ENCODE measurements at regions not wholly inside any gene's neighbourhood (a gene's known extent, or its start where the extent isn't known, plus 50 kb on each side); places are given as distances from the start of the nearest gene placed in this dataset.

DNA sequence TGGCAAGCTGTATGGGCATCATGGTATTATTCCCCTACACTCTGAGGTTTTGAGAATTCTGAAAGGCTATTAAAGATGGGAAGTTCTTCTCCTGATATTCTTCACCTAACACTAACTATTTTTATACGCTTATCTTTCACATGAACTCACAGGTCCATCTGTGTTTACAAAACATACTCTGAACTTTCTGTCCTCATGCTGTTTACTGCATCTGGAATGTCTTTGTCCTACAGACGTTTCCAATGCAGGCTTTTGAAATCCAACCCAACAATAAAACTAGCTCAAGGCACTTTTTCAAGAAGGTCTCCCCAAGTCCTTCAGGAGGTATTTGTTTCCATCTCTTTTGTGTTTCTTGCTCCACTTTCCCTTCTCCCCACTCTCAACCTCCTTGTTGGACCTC is 60.5 kb upstream of the MLIP start:
- Histone ChIP-seq H3K4me1 (ENCODE audit: insufficient read depth, low read length) (peaks cover 9% of the 10 kb centered on the region), H3K9me3 (ENCODE audit: low read length) (no peaks in the 10 kb centered on the region), H3K27me3 (ENCODE audit: insufficient read depth, low read length) (no peaks in the 10 kb centered on the region), H3K4me3 (ENCODE audit: low read length) (no peak overlapping the region), H3K36me3 (ENCODE audit: insufficient read depth, low read length) (no peaks in the 10 kb centered on the region), H2AFZ (ENCODE audit: low read depth, low read length) (no peak overlapping the region)

DNA sequence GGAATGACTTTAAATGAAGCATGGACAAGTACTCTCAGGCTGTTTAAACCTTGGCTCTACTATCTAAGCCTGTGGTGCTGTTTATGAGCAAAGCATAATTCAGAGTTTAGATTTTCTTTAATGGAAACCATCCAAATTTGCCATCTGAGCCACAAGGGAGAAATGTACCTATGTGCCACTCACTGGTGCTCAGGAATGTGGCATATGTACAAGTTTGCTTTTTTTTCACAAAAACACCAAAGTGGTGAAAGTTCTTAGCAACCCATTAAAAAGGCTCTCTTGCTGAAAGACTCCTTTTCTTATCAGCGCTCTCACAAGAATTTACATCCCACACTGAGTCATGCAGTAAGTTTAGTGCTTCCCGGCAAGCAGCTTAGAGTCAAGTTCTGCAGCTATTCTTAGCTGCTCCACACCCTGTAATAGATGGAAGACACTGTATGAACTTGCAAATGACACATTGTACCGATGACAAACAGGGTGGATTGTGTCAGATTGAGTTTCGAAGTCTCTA is 57.3 kb upstream of the MLIP start:
- H3K9me3 ChIP-seq (ENCODE audit: low read length), result no peaks in the 10 kb centered on the region
- H3K36me3 ChIP-seq (ENCODE audit: insufficient read depth, low read length), result no peaks in the 10 kb centered on the region
- peak overlapping the region; percentile 1 for H2AFZ ChIP-seq (ENCODE audit: low read depth, low read length)
- no peak overlapping the region for H3K4me3 ChIP-seq (ENCODE audit: low read length)
- H3K4me1 ChIP-seq (ENCODE audit: insufficient read depth, low read length), result peaks cover 9% of the 10 kb centered on the region
- no peaks in the 10 kb centered on the region for H3K27me3 ChIP-seq (ENCODE audit: insufficient read depth, low read length)

DNA sequence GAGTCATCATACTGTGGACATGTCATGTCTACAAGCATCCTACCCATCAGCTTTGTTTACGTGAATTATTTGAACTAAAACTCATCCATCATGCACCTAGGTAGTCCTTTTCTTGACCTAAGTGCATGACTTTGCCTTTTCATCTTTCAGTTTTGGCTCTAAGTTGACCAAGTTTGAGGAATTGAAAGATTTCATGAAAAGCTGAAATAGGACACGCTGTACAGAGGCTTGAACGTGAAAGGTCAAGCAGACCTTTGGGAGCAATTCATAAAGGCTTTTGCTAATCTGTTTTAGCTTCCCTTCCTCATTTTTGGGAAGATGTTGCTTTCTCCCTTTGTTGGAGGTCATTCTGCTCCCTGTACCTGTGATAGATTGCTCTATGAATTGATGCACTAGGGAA is 55.1 kb upstream of the MLIP start:
- H3K4me1 ChIP-seq (ENCODE audit: insufficient read depth, low read length), result peaks cover 9% of the 10 kb centered on the region
- H3K4me3 ChIP-seq (ENCODE audit: low read length), result no peak overlapping the region
- H3K36me3 ChIP-seq (ENCODE audit: insufficient read depth, low read length), result no peaks in the 10 kb centered on the region
- H3K9me3 ChIP-seq (ENCODE audit: low read length), result no peaks in the 10 kb centered on the region
- no peaks in the 10 kb centered on the region for H3K27me3 ChIP-seq (ENCODE audit: insufficient read depth, low read length)
- H2AFZ ChIP-seq (ENCODE audit: low read depth, low read length), result no peak overlapping the region

DNA sequence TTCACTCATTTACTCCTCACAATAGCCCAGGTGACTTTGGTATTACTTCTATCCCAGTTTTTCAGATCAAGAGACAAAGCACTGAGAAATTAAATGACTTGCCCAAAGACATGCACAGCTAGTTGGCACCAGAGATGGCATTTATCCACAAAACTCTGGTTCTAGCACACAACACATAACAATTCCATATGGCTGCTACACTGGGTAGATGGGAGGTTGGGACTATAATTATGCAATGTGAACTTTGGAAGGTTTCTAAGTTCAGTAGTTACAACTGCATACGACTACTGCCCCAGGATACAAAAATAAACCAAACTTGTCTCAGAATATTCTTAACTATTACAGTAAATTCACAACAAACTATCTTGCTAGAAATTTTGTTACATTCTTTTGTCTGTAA is 54.2 kb upstream of the MLIP start:
- Histone ChIP-seq H3K9me3 (ENCODE audit: low read length) (no peaks in the 10 kb centered on the region), H3K27me3 (ENCODE audit: insufficient read depth, low read length) (no peaks in the 10 kb centered on the region), H2AFZ (ENCODE audit: low read depth, low read length) (no peak overlapping the region), H3K4me1 (ENCODE audit: insufficient read depth, low read length) (peaks cover 9% of the 10 kb centered on the region), H3K36me3 (ENCODE audit: insufficient read depth, low read length) (no peaks in the 10 kb centered on the region), H3K4me3 (ENCODE audit: low read length) (no peak overlapping the region)

DNA sequence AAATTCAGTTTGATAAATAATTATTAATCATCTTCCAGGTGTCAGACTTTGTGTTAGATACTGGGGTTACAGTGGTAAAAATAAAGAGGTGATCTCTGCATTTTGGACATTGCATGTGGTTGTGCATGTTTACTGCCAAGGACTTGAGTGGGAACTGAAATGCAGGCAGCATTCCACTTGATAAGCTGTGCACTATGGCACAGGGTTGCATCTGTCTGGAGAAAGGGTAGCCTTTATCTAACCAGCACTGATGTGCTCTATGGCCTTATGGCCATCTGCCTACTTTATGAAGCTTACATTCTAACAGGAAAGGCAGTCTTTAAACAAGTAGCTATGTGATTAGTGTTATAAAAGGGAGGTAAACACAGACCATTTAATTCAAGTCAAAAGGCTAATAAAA is 53.0 kb upstream of the MLIP start:
- no peaks in the 10 kb centered on the region for H3K27me3 ChIP-seq (ENCODE audit: insufficient read depth, low read length)
- no peaks in the 10 kb centered on the region for H3K36me3 ChIP-seq (ENCODE audit: insufficient read depth, low read length)
- no peak overlapping the region for H3K4me3 ChIP-seq (ENCODE audit: low read length)
- peaks cover 9% of the 10 kb centered on the region for H3K4me1 ChIP-seq (ENCODE audit: insufficient read depth, low read length)
- H2AFZ ChIP-seq (ENCODE audit: low read depth, low read length), result peak overlapping the region; percentile 43
- no peaks in the 10 kb centered on the region for H3K9me3 ChIP-seq (ENCODE audit: low read length)

DNA sequence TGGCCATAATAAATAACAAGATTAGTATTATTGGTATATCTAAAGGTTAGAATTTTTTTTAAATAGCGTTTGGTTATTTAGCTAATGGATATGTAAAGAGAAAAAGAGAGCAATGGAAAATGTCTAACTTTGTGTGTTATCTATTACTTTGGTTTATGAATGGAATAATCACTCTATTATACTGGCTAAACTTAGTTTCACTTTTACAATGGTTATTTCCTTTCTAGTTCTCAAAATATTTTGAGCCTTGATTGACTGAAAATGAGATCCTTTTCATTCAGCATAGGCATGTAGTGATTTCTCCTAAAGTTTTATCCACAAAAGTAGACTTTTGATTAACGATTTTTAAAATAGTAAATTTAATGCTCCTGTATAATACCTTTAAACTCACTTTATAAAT is 51.6 kb upstream of the MLIP start:
- peaks cover under 1% of the 10 kb centered on the region for H3K4me1 ChIP-seq (ENCODE audit: insufficient read depth, low read length)
- H2AFZ ChIP-seq (ENCODE audit: low read depth, low read length), result no peak overlapping the region
- H3K4me3 ChIP-seq (ENCODE audit: low read length), result no peak overlapping the region
- no peaks in the 10 kb centered on the region for H3K27me3 ChIP-seq (ENCODE audit: insufficient read depth, low read length)
- no peaks in the 10 kb centered on the region for H3K36me3 ChIP-seq (ENCODE audit: insufficient read depth, low read length)
- H3K9me3 ChIP-seq (ENCODE audit: low read length), result no peaks in the 10 kb centered on the region

DNA sequence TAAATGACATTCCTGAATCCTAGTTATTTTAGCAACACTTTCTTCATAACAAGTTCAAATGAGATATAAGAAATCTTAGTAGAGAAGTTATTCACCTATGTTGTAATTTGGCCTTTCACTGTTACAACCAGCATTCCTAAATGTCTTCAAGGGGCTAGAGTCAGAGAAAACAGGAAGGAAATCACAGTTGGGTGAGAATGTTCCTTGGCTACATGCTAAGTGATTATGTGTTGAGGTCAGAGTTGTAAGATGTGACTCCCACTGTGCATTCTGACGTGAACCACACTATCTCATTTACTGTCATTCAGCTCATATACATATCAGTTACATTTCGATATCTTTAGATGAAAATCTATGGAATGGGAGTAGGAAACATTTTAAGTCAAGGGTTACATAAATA is 51.0 kb upstream of the MLIP start:
- Histone ChIP-seq H2AFZ (ENCODE audit: low read depth, low read length) (no peak overlapping the region), H3K36me3 (ENCODE audit: insufficient read depth, low read length) (no peaks in the 10 kb centered on the region), H3K4me3 (ENCODE audit: low read length) (no peak overlapping the region), H3K4me1 (ENCODE audit: insufficient read depth, low read length) (no peaks in the 10 kb centered on the region), H3K27me3 (ENCODE audit: insufficient read depth, low read length) (no peaks in the 10 kb centered on the region), H3K9me3 (ENCODE audit: low read length) (no peaks in the 10 kb centered on the region)
